ENCODE measurements at regions not wholly inside any gene's neighbourhood (a gene's known extent, or its start where the extent isn't known, plus 50 kb on each side); places are given as distances from the start of the nearest gene placed in this dataset.

DNA sequence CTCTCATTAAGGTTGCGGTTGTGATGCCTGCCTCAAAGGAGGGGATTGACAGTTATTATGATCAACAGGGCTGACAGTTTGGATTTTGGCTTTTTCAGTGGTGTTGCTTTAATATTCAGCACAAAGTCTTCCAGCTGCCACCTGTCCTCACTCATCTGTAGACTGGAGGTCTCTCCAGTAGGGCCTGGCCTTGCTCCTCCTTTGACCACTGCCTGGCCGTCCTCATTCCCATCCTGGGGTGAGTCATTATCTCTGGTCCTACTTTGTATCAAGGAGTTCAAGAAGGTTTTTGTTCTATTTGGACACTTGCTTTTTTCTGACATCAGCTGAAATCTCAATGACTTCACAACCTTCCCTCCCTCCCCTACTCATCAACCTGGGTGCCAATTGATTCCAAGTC lies 95.1 kb upstream of the ZPLD1 start:
- no peak for TF ChIP-seq CTCF (IDR thresholded peaks at IDR 0.05; ENCODE audit: low read length)
- TF ChIP-seq EZH2phosphoT487 (IDR thresholded peaks at IDR 0.05; ENCODE audit: low read length): no peak

Measured in MM.1S (cell line).